ENCODE measurements at regions not wholly inside any gene's neighbourhood (a gene's known extent, or its start where the extent isn't known, plus 50 kb on each side); places are given as distances from the start of the nearest gene placed in this dataset.

DNA sequence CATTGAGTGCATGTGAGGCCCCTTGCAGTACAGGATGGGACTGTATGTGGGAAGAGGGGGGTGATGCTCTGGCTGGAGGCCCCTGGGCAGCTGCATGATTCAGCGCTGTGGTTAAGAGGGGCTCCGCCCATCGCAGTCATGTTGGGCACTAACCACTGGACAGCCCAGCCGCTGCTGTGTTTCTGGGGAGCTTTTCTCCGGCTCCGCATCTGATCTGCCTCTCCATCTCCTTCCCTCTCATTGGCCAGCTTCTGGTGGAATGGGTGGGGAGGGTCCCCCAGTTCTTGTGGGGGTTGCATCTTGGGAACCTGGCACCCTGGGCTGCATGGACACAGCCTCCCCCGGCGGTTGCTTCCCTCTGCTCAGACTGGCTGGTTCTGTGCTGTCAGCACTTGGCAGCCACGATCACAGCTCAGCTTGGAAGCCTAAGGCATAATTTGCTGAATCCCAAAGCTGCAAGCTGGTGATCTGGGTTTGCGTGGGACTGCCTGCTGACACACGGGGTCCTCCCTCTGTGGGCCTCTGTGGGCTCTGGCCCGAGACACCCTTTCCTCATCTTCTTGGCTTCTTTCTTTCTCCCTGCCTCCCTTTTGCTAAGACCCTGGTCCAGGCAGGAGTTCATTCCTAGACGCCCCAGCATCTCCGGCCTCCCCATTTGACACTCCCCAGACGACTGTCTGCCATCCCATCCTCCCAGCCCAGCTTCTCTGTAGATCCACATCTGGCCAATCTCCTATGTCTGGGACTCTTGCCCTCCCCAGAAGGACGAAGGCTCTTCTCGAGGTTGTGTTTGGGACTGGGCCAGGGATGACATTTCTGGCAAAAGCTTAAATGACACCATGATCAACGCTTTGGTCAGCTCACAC, 168.3 kb downstream of the SEC14L1 start:
- FAIRE-seq = no peak

DNA sequence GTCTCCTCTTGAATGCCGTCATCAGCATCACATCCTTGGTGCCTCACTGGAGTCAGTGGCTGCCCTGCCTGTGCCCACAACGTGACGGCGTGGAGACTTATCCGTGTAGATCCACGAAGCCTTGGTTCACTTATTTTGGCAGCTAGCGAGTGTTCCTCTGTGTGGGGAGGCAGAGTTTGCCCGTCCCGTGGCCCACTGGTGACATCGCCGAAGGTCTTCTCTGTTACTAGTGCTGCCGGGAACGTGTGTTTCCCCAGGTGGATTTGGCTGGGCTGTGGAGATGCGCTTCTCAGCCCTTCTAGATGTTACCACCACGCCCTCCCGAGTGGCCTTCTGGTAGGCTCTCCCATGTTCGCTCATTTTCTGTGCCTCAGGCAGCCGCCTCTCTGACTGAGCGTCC, 169.6 kb downstream of the SEC14L1 start:
- no peak for FAIRE-seq

DNA sequence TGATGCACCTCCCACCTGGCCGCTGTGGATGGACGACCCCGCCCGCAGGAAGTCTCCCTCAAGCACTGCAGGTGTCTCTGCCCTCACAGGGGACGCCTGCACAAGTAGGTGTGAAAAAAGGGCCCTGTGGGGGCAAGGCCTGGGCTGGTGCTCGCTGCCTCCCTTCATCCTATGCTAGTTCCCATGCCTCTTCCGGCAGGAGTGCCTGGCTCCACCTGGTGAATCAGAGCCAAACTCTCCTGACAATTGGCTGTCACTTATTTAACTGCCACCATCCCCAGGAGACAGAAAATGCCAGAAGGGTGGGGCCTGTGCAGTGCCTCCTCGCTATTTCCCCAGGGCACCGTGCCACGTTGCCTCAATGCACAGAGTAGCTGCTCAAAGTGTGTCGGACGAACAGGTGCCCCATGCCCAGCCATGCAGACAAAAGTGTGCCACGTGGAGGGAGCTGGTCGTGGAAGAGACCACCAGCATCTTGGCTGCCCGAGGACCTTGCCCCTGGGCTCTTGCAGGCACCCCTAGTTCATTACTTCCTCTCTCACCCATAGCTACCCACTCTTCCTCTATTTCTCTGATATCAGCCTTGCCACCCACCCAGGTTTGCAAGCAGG, 170.7 kb downstream of the SEC14L1 start:
- no peak for FAIRE-seq

DNA sequence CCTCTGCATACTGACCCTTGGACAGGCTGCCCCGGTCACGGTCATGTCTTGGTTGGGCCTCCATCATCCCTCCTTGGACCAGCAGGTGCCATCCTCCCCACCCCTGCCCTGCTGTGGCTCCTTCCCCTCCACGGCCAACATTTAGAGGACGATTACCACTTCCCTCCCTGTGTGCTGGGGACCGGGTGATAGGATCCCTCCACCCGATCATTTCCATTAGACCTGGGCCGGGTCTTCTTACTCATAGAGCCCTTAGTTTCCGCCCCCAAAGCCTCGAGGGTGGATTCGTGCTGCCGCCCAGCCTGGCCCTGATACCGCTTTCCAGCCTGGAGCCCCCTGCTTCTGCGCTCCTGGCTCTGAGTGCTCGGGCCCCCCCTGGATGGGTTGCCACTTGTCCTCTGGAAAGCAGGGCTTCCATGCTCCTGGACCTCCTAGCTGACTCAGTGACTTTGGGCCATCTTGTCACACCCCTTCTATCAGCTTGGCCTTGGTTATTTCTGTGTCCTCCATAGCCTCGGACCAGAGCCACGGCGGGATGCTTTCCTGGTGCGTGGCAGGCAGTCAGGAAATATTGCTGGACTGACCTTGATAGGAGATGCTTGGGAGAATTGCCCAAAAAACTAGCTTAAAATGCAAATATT, 171.4 kb downstream of the SEC14L1 start:
- no peak for FAIRE-seq

DNA sequence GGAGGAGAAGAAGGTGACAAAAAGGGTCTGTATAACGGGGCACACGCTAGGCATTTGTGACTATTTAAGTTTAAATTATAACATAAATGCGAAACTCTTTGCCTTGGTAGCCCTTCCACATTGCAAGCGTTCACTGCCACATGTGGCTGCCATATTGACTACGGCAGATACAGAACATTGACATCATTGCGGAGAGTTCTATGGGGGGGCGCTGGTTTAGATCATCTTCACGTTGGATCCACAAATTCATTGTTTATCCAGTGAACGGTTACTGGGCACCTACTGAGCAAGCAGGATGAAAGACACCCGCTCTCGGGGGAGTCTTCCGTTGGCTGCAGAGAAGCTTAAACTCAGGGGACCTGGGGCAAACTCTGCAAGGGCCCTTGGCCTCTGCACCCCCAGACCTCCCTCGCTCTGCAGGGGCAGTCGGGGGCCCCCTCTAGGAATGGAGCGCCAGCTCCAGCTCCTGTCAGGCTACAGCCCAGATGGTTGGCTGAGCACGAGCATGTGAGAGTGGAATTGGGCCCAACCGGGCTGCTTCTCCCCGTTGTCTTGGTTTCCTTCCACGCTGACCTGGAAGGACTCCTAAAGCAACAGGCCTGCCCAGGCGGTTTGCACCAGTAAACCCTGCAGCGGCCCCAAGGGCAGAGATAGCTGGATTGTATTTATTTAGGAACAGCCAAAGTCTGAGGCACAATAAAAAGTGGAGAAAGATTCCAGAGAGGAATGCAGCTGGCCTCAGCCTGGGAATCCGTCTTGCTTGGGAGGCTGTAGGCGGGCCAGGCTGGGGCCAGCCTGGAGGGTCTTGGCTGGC, 172.2 kb downstream of the SEC14L1 start:
- no peak for FAIRE-seq

DNA sequence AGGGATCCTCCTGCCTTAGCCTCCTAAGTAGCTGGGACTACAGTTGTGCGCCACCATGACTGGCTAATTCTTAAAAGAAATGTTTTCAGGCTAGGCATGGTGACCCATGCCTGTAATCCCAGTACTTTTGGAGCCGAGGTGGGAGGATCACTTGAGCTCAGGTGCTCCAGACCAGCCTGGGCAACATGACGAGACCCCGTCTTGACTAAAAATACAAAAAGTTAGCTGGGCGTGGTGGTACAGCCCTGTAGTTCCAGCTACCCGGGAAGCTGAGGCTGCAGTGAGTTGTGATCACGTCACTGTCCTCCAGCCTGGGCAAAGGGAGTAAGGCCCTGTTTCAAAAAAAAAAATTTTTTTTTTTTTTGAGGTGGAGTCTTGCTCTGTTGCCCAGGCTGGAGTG, 173.1 kb downstream of the SEC14L1 start:
- FAIRE-seq = no peak

DNA sequence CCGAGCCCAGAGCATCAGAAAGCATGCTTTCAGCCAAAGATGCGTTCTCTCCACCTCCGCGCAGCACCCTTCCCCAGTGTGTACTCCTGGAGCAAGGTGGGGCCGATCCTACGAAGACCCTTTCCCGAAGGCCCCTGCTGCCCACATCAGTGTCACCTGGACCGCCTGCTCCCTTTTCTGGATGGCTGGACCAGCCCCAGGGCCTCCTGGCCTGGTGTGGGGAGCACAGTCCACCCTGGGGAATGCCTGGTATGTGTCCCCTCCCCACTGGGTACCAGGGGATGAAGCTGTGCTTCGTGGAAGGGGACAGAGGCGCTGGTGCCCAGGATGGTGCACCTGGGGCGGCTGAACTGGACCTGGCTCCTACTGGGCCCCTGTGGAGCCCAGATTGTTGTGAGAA, 173.8 kb downstream of the SEC14L1 start:
- no peak for FAIRE-seq

DNA sequence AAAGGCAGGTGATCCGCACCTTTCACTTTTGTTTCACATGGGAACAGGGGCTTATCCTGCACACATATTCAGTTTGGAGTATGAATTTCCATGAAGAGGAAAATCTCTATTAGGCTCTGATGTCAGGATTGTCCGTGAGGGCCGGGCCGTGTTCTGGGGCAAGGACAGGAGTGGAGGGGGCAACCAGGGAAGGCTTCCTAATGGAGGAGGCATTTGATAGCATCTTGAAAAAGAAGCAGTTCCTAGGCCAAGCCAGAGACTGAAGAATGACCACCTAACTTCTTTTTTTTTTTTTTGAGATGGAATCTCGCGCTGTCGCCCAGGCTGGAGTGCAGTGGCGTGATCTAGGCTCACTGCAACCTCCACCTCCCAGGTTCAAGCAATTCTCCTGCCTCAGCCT, 174.2 kb downstream of the SEC14L1 start:
- no peak for FAIRE-seq

DNA sequence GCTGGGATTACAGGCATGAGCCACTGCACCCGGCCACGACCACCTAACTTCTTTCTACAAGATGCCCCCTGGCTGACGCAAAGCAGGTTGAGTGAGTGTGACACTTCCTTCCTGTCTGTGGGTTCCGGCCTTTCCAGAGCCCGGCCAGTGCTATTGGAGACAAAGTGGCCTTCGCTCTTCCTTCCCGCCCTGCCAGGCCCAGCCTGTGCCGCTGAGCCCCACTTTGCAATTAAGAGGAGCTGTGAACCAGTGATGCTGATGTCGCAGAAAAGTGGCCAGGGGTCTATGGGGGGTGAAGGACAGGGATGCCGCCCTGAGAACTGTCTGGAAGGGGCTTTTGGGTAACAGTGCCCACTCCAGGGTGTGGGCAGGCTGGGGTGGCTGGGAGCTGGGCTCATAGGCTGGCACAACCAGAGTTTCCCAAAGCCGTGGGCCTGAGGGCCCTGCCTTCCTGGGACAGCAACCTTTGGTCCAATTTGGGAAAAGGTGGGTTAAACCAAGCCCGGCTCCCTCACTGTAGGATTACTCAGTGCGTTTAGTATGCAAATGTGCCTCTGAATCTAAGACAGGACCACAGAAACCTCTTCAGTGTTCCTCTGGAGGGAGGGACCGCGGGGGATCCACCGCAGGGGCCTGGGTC, 174.9 kb downstream of the SEC14L1 start:
- no peak for FAIRE-seq

DNA sequence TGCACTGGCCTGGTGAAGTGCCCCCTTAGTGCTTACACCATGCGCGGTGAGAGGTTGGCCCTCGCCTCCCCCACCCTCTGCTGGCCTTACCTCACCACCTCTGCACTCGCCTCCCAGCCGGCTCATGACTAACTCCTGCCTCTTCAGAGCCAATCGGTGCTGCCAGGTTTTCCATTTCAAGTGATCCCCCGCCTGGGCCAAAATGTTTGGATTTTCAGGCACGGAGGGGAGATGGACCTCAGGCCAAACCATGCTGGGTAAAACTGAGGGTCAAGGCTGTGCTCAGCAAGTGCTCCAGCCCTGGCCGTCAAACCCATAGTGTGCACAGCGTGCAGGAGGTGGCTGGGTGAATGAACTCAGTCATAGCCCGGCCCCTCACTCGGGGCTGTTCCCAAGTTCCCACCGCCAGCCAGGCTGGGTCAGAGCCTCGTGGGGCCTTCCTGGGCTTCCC, 175.4 kb downstream of the SEC14L1 start:
- FAIRE-seq = no peak

DNA sequence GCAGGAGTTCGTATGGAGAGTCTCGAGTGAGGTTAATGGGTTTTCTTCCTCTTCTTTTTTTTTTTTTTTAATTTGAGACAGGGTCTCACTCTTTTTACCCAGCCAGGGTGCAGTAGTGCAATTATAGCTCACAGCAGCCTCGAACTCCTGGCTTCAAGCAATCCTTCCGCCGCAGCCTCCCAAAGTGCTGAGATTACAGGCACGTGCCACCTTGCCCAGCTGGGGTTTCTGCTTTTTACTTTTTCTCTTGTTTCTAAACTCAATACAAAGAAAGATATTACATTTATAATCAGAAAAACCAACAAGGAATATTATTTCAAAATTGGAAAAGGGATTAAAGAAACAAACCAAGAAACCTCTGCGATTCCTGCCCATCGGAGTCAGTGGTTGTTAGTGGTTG, 175.9 kb downstream of the SEC14L1 start:
- FAIRE-seq = no peak

DNA sequence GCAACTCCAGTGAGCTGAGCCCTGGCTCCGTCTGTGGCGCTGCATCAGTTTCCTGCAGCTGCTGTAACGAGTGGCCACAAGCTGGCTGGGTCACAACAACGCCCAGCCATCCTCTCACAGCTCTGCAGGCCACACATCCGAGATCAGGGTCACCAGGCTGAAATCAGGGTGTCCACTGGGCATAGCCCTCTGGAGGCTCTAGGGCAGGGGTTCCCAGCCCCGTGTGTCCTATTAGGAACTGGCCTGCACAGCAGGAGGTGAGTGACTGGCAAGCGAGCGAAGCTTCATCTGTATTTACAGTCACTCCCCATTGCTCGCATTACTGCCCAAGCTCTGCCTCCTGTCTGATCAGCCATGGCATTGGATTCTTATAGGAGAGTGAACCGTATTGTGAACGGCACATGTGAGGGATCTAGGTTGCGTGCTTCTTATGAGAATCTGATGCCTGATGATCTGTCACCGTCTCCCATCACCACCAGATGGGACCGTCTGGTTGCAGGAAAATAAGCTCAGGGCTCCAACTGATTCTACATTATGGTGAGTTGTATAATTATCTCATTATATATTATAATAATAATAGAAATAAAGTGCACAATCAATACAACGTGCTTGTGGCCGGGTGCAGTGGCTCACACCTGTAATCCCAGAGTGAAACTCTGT, 176.5 kb downstream of the SEC14L1 start:
- no peak for FAIRE-seq

DNA sequence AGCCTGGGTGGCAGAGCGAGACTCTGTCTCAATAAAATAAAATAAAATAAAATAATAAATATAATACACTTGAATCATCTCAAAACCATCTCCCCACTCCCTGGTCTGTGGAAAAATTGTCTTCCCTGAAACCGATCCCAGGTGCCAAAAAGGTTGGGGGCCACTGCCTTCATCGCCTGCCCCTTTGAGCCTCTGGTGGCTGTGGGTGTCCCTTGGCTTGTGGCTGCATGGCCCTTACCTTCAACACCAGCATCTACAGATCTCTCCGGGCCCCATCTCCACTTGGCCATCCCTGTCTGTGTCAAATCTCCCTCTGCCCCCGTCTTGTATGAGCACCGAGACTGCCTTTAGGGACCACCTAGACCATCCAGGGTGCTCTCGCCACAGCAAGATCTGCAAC, 177.3 kb downstream of the SEC14L1 start:
- no peak for FAIRE-seq

DNA sequence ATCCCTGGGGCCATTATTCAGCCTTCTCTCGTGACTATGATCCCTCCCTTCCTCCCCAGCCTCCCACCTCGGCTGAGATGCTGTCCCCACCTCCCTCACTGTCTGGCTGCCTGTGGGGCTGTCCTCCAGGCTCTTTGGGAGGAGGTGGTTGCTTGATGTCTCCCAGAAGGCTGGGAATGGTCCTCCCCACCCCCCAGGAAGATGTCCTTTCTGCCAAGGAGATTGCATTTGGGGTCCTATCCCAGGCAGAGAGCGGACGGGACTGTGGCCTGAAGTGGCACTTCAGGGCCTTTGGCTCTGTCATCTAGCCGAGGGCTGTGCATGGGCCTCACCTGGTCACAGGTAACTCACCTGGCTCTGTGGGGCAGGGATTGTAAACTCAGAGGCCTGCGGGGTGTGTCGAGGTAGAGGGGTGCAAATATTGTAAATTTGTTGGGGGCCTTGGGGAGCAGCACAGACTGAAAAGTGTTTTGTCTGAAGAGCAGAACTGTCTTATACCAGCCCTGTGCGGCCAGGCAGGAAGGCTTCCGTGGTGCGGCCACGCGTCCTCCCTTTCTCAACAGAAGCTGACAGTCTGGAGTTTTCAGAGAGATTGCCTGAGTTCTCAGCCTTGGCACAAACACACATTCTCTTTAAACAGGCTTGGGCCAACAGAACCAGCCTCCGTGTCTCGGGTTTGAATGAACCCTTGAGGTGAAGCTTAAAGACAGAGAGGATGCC, 177.9 kb downstream of the SEC14L1 start:
- FAIRE-seq = no peak

DNA sequence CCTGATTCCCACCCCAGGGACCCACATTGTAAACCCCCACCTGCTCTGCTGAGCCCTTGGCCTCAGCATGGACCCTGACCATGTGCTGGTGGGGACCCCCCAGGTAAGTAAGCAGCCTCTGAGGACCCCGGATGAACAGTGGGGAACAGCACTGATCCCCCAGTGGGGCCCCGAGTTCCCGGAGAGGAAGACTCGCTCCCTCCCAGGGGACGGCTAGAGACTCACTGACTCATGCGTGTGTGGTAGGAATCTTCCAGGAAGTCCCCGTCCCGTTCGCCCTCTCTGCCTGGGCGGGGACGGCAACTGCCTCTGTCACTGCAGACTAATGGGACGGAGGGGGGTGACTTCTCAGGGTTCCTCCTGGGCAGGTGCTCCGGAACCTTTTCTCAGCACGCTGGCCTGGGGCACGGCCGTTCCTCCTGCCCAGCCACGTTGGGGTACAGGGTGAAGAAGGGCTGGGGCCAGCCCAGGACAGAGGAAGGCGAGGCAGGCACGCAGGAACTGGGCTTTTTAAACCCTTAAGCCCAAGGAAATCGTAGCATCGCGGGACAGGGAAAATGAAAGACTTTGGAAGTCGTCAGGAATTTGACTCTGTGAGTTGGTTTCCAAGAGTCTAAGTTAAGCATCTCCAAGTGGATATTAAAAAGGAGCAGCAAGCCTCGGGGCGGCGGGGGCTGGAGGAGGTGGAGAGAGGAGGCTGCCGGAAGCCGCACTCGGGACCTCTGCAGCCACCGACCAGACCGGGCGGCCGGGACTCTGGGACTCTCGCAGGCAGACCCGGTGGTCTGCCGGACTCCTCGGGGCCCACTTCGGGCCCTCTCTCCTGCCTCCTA, 178.7 kb downstream of the SEC14L1 start:
- FAIRE-seq = no peak

DNA sequence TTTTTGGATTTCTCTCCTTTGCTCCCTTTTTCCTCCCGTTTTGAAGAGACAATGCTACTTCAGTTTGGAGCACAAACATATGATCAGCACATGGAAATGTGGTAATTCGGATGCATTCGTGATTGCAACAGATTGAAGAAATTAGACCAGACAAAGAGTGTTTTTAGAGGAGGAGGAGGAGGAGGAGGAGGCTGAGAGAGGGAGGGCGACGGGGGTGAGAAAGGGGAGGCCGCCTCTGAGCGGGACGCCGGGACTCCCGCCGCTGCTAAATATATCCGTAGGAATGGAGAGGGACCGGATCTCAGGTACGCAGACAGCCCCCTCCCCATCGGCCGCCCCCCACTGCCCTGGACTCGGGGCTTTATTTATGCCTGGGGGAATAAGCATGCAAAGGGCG, 179.3 kb downstream of the SEC14L1 start:
- no peak for FAIRE-seq

DNA sequence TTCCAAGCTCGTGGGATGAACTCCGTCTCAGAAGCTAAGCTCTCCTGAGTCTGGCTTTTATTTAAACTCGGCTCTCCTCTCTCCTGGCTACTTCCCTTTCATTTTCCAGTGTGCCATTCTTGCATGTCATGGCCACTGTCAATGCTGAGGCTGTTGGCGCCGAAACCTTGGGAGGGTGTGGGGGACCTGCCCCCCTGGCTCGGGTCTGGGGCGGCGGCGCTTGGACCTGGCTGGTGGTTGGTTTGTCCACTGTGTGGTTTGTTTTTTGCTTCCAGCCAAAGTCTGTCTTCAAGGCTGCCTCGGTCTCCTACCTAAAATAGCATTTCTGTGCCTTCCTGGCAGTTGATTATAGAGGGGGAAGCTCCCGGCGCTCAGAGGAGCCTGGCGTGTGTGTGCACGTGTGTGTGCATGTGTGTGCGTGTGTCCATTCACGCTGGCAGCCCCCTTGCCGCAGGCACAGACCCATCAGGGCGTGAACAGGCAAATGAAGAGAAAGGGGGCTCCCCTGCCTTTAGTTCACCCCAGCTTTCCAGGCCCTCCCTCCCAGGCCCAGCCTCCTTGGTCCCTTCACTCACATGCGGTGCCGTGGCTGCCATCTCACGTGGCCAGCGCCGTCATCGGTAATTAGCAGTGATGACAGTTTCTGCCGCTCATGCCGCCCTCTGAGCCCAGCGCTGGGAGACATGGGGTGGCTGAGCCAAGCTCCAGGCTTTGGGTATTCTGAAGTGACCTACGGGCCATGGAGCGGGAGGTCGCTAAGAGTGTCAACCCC, 179.9 kb downstream of the SEC14L1 start:
- no peak for FAIRE-seq

DNA sequence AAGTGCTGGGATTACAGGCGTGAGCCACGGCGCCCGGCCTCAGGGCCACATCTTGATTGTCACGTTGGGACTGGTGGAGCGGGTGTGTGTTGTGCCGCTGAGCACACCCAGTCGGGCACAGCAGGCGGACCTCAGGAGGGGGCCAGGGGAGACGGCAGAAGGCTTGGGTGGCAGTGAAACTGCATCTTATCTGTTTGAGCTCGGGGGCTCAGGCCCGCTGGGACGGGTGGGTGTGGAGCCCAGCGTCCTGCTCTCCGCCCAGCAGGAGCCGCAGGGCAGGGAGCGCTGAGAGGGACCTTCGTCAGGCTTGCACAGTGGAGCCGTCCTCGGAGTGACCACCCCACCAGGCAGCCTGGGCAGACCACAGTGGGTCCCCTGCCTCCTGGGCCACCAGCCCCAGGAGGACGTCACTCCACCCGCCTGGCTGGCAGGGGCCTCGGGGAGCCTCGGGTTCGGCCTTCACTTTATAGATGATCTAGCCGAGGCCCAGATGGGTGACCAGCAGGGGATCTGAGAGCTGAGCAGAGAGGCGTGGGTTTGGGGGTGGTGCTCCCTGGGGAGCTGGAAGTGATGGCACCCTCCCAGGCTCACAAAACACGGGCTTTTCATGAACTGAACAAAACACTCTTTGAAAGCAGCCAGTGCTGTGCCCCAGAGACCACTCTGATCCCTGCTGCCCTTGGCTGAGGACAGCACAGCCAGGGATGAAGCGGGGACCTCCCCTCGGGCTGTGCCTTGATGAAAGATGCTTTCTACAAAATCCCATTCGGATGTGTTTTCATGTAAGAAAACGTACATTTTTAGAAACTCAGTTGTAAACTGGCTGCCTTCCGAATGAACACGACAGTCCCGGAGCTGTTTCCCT, 181.1 kb downstream of the SEC14L1 start:
- no peak for FAIRE-seq

All from colon (tissue), 2 donors.